ENCODE measurements at regions not wholly inside any gene's neighbourhood (a gene's known extent, or its start where the extent isn't known, plus 50 kb on each side); places are given as distances from the start of the nearest gene placed in this dataset.

- no peak for DNase-seq (ENCODE audit: low spot score)
- no peaks in the 10 kb centered on the region for H3K79me2 ChIP-seq (replicated peaks; ENCODE audit: insufficient read depth)
- TF ChIP-seq POLR2AphosphoS5 (IDR thresholded peaks at IDR 0.05; ENCODE audit: low read depth) (no peak), ZNF114 (CRISPR knock-in tag; IDR thresholded peaks at IDR 0.05) (no peak), ETS1 (IDR thresholded peaks at IDR 0.05) (no peak), CREB1 (CRISPR knock-in tag; IDR thresholded peaks at IDR 0.05; ENCODE audit: low read depth) (no peak), REST (IDR thresholded peaks at IDR 0.05; ENCODE audit: unreplicated experiment) (no peak), ZNF331 (CRISPR knock-in tag; IDR thresholded peaks at IDR 0.05; ENCODE audit: low read depth) (no peak), JUNB (IDR thresholded peaks at IDR 0.05; ENCODE audit: unreplicated experiment) (no peak), STAT1 (IDR thresholded peaks at IDR 0.05; ENCODE audit: unreplicated experiment) (no peak), NANOG (IDR thresholded peaks at IDR 0.05; ENCODE audit: borderline replicate concordance) (no peak), CTCF (conservative IDR thresholded peaks at IDR 0.05; ENCODE audit: low read depth in 2 of 2) (no peak), EZH2phosphoT487 (IDR thresholded peaks at IDR 0.05; ENCODE audit: unreplicated experiment) (no peak), ZNF462 (CRISPR knock-in tag; IDR thresholded peaks at IDR 0.05) (no peak), EZH2 (IDR thresholded peaks at IDR 0.05; ENCODE audit: low read depth, unreplicated experiment) (no peak)
- H3K4me1 ChIP-seq (ENCODE audit: insufficient read depth), result peaks cover 29% of the 10 kb centered on the region
- Mint-ChIP-seq H3K9me3 (no peaks in the 10 kb centered on the region), H3K36me3 (ENCODE audit: low read depth) (no peaks in the 10 kb centered on the region), H3K4me3 (no peak overlapping the region), H3K27ac (no peak overlapping the region; the same call in 1 of the 2 replicates), H3K27me3 (ENCODE audit: insufficient read depth, low read depth, poor library complexity) (peaks cover 3% of the 10 kb centered on the region), H3K4me1 (peaks cover 29% of the 10 kb centered on the region)
- H3K27ac ChIP-seq (ENCODE audit: low read depth), result no peak overlapping the region
- no peak for ATAC-seq
- no peaks in the 10 kb centered on the region for H4K20me1 ChIP-seq (replicated peaks; ENCODE audit: insufficient read depth)
- no peaks in the 10 kb centered on the region for H3K27me3 ChIP-seq (ENCODE audit: insufficient read depth)
- H3K4me3 ChIP-seq, result no peak overlapping the region
- no peak overlapping the region for H3K4me2 ChIP-seq
- H3K9me2 ChIP-seq (ENCODE audit: insufficient read depth), result no peaks in the 10 kb centered on the region; the same call in 1 of the 2 replicates
- H2AFZ ChIP-seq, result 0 out of 2 replicates have a peak overlapping the region, but pooled peaks have one; percentile 23
- no peaks in the 10 kb centered on the region for H3F3A ChIP-seq (replicated peaks; ENCODE audit: low read depth)
- no peaks in the 10 kb centered on the region for H3K36me3 ChIP-seq (ENCODE audit: insufficient read depth)
Observed at GRCh38 chr9:107541523-107541922, 52.0 kb upstream of the KLF4 start.

Data from GM23338 (cell line).